ENCODE measurements at regions not wholly inside any gene's neighbourhood (a gene's known extent, or its start where the extent isn't known, plus 50 kb on each side); places are given as distances from the start of the nearest gene placed in this dataset.

GRCh38 chr14:62369919-62370560 is 607.8 kb downstream of the SNAPC1 start:
- no peak for TF ChIP-seq FOXM1 (IDR thresholded peaks at IDR 0.05; ENCODE audit: borderline replicate concordance)
- no peak for TF ChIP-seq SP1 (IDR thresholded peaks at IDR 0.05)
- no peak for TF ChIP-seq BHLHE40 (IDR thresholded peaks at IDR 0.05; ENCODE audit: borderline replicate concordance)
- TF ChIP-seq FOXK2 (IDR thresholded peaks at IDR 0.05): no peak

All from HEK293T (cell line).